CD4-positive, alpha-beta T cell treated with Interleukin-4 for 4 hours (primary cell): ENCODE measurements at regions not wholly inside any gene's neighbourhood (a gene's known extent, or its start where the extent isn't known, plus 50 kb on each side); places are given as distances from the start of the nearest gene placed in this dataset.
"Not testable (repeated sequence)": the region's sequence is repeated elsewhere in the genome, so short reads cannot be mapped to it uniquely, and the experiment has no call there.

Experiments used
- DNase-seq: peaks from one replicate; pipeline ENCODE4 v3.0.0-alpha.2; 2020

GRCh38 chrX:13220916-13221315, 98.9 kb downstream of the ATXN3L start:
- DNase-seq, result no peak

GRCh38 chrX:13219991-13220764, 99.7 kb downstream of the ATXN3L start:
- no peak for DNase-seq

- DNase-seq, result no peak
These were observed 101.1 kb downstream of the ATXN3L start for GRCh38 chrX:13218758-13219157.

- no peak for DNase-seq
These were observed 103.7 kb downstream of the ATXN3L start for GRCh38 chrX:13216139-13216538.

- DNase-seq, result no peak
These were observed 104.1 kb downstream of the ATXN3L start for GRCh38 chrX:13215729-13216128.

GRCh38 chrX:13212191-13212651, 107.6 kb downstream of the ATXN3L start:
- no peak for DNase-seq

- not testable (repeated sequence) for DNase-seq
These were observed 109.7 kb downstream of the ATXN3L start for GRCh38 chrX:13210142-13210541.

GRCh38 chrX:13209704-13210103, 110.1 kb downstream of the ATXN3L start:
- DNase-seq, result not testable (repeated sequence)

GRCh38 chrX:13208281-13208935, 111.4 kb downstream of the ATXN3L start:
- DNase-seq, result peak; percentile 35

- no peak for DNase-seq
These were observed 116.6 kb downstream of the ATXN3L start for GRCh38 chrX:13203271-13203670.

- no peak for DNase-seq
These were observed 118.1 kb downstream of the ATXN3L start for GRCh38 chrX:13201605-13202219.

- no peak for DNase-seq
These were observed 119.5 kb downstream of the ATXN3L start for GRCh38 chrX:13200398-13200797.

GRCh38 chrX:13198762-13199064, 121.1 kb downstream of the ATXN3L start:
- no peak for DNase-seq

GRCh38 chrX:13198056-13198761, 121.6 kb downstream of the ATXN3L start:
- no peak for DNase-seq

- no peak for DNase-seq
These were observed 123.1 kb downstream of the ATXN3L start for GRCh38 chrX:13196782-13197181.

GRCh38 chrX:13195340-13195739, 124.5 kb downstream of the ATXN3L start:
- no peak for DNase-seq

GRCh38 chrX:13194291-13195103, 125.4 kb downstream of the ATXN3L start:
- DNase-seq, result no peak

- no peak for DNase-seq
These were observed 129.8 kb downstream of the ATXN3L start for GRCh38 chrX:13190051-13190450.

- no peak for DNase-seq
These were observed 130.5 kb downstream of the ATXN3L start for GRCh38 chrX:13189380-13189779.

GRCh38 chrX:13188731-13189309, 131.0 kb downstream of the ATXN3L start:
- DNase-seq, result no peak

- not testable (repeated sequence) for DNase-seq
These were observed 133.2 kb downstream of the ATXN3L start for GRCh38 chrX:13186643-13187042.

- no peak for DNase-seq
These were observed 136.4 kb upstream of the FAM9C start for GRCh38 chrX:13180807-13181206.
